Common myeloid progenitor, CD34-positive (primary cell): ENCODE measurements at regions not wholly inside any gene's neighbourhood (a gene's known extent, or its start where the extent isn't known, plus 50 kb on each side); places are given as distances from the start of the nearest gene placed in this dataset.

Experiments used
- CTCF ChIA-PET: fragments of 350-600 bp; sonication (Branson Sonifier 250); formaldehyde crosslinking; loops from one replicate; lab custom pipeline; 2021; ENCODE audit warnings: antibody characterized with exemption; lab: Charles Lee
- POLR2A ChIA-PET: fragments of 350-600 bp; sonication (Branson Sonifier 250); formaldehyde crosslinking; loops from one replicate; lab custom pipeline; 2021; ENCODE audit warnings: antibody characterized with exemption; lab: Charles Lee
- DNase-seq, 3 donors: peaks; one replicate each; pipeline versions ENCODE4 v3.0.0 to v3.0.0-alpha.2; 2013
- H3K27ac ChIP-seq, 2 experiments: 1 replicate in 1 of 2; 2 replicates in 1 of 2; pipeline ENCODE4 v1.7.0; 2013; ENCODE audit warnings: inconsistent platforms in 2 of 2, low read length in 2 of 2, mild to moderate bottlenecking in 2 of 2, low read depth in 1 of 2, moderate library complexity in 1 of 2; ENCODE audit not compliant: severe bottlenecking in 2 of 2, insufficient read depth in 1 of 2, poor library complexity in 1 of 2
- H3K27me3 ChIP-seq, 5 experiments: replicated peaks in 2 of 5; 1 replicate in 3 of 5; 2 replicates in 2 of 5; pipeline versions ENCODE4 v1.6.1 to v1.7.0; 2013; ENCODE audit warnings: low read length in 4 of 5, mild to moderate bottlenecking in 2 of 5, moderate library complexity in 2 of 5, inconsistent platforms in 1 of 5; ENCODE audit not compliant: insufficient read depth in 5 of 5, control insufficient read depth in 4 of 5
- H3K36me3 ChIP-seq, 4 experiments: 1 replicate in 2 of 4; 2 replicates in 2 of 4; pipeline versions ENCODE4 v1.6.1 to v1.7.0; 2013; ENCODE audit warnings: low read length in 3 of 4, control low read depth in 1 of 4, mild to moderate bottlenecking in 1 of 4; ENCODE audit not compliant: control insufficient read depth in 4 of 4, insufficient read depth in 4 of 4
- H3K4me1 ChIP-seq, 4 experiments: 1 replicate in 3 of 4; 2 replicates in 1 of 4; pipeline versions ENCODE4 v1.6.1 to v1.7.1; 2013; ENCODE audit warnings: low read length in 3 of 4, mild to moderate bottlenecking in 3 of 4, control low read depth in 1 of 4, inconsistent platforms in 1 of 4, moderate library complexity in 1 of 4; ENCODE audit not compliant: control insufficient read depth in 4 of 4, insufficient read depth in 4 of 4; ENCODE audit errors: control extremely low read depth in 1 of 4
- H3K4me3 ChIP-seq, 7 experiments: 1 replicate in 4 of 7; 2 replicates in 3 of 7; pipeline versions ENCODE4 v1.5.1 to v1.7.0; 2013; ENCODE audit warnings: mild to moderate bottlenecking in 7 of 7, low read length in 6 of 7, moderate library complexity in 6 of 7, inconsistent platforms in 2 of 7, low read depth in 2 of 7, control low read depth in 1 of 7; ENCODE audit not compliant: insufficient read depth in 4 of 7, control insufficient read depth in 1 of 7; ENCODE audit errors: extremely low read depth in 1 of 7
- H3K9me3 ChIP-seq, 5 experiments: 1 replicate in 4 of 5; 2 replicates in 1 of 5; pipeline versions ENCODE4 v1.6.1 to v1.7.1; 2013; ENCODE audit warnings: low read length in 4 of 5, mild to moderate bottlenecking in 2 of 5, inconsistent platforms in 1 of 5, low read depth in 1 of 5, moderate library complexity in 1 of 5; ENCODE audit not compliant: control insufficient read depth in 4 of 5, insufficient read depth in 2 of 5; ENCODE audit errors: control extremely low read depth in 1 of 5
- WGBS: methylation state at CpG from one replicate; pipeline ENCODE4 v1.1.5; 2013; ENCODE audit not compliant: insufficient coverage; 5-methylcytosine and 5-hydroxymethylcytosine counted together

GRCh38 chr1:182286761-182287160 lies 104.8 kb downstream of the GLUL start:
- H3K36me3 ChIP-seq = no peaks in the 10 kb centered on the region
- H3K27ac ChIP-seq = no peak overlapping the region
- ChIA-PET POLR2A (no interaction called here), CTCF (interaction anchor here (0.6 kb wide), 1 partner anchor 150 kb away, joined by 3 read pairs; no protein-coding TSS in a partner anchor)
- H3K27me3 ChIP-seq = no peaks in the 10 kb centered on the region
- H3K4me1 ChIP-seq = no peaks in the 10 kb centered on the region
- WGBS = 100% methylated on average over 2 of the region's 2 CpGs
- H3K9me3 ChIP-seq = no peaks in the 10 kb centered on the region
- no peak for DNase-seq
- no peak overlapping the region for H3K4me3 ChIP-seq

GRCh38 chr1:182283746-182284544 lies 107.6 kb downstream of the GLUL start:
- H3K36me3 ChIP-seq = no peaks in the 10 kb centered on the region
- no peak overlapping the region for H3K27ac ChIP-seq
- POLR2A ChIA-PET = interaction anchor here (0.6 kb wide), 1 partner anchor 132 kb away, joined by 4 read pairs; no protein-coding TSS in a partner anchor
- CTCF ChIA-PET = no interaction called here
- 83% methylated on average over 1 of the region's 3 CpGs for WGBS
- H3K4me1 ChIP-seq = peaks cover 0 to 6% (median 0%) of the 10 kb centered on the region in 4 experiments
- no peaks in the 10 kb centered on the region for H3K9me3 ChIP-seq
- peak in 2 of 3 donors; percentile 19 to 29 for DNase-seq
- H3K4me3 ChIP-seq = no peak overlapping the region
- H3K27me3 ChIP-seq = no peaks in the 10 kb centered on the region

GRCh38 chr1:182281541-182281940 lies 110.0 kb downstream of the GLUL start:
- Histone ChIP-seq H3K27me3 (no peaks in the 10 kb centered on the region), H3K9me3 (no peaks in the 10 kb centered on the region), H3K36me3 (no peaks in the 10 kb centered on the region), H3K27ac (no peak overlapping the region), H3K4me3 (no peak overlapping the region), H3K4me1 (peaks cover 0 to 11% (median 0%) of the 10 kb centered on the region in 4 experiments)
- ChIA-PET POLR2A (no interaction called here), CTCF (interaction anchor here (1.0 to 1.7 kb wide), 3 partner anchors 8 to 11 kb away, joined by 3 to 5 read pairs (median 5); no protein-coding TSS in a partner anchor)
- 91% methylated on average over 6 of the region's 6 CpGs for WGBS
- no peak for DNase-seq

- CTCF ChIA-PET = interaction anchor here (1.2 to 2.9 kb wide), 3 partner anchors 10 to 21 kb away, joined by 4 to 15 read pairs (median 4); no protein-coding TSS in a partner anchor
- peaks cover 0 to 11% (median 0%) of the 10 kb centered on the region in 4 experiments for H3K4me1 ChIP-seq
- no peak for DNase-seq
- WGBS = 100% methylated on average over 2 of the region's 2 CpGs
- no peaks in the 10 kb centered on the region for H3K36me3 ChIP-seq
- H3K27ac ChIP-seq = no peak overlapping the region
- no peak overlapping the region for H3K4me3 ChIP-seq
- no peaks in the 10 kb centered on the region for H3K27me3 ChIP-seq
- no peaks in the 10 kb centered on the region for H3K9me3 ChIP-seq
- POLR2A ChIA-PET = no interaction called here
Observed at GRCh38 chr1:182280504-182280900, 111.1 kb downstream of the GLUL start.

GRCh38 chr1:182279724-182280503 lies 111.7 kb downstream of the GLUL start:
- 81% methylated on average over 4 of the region's 9 CpGs for WGBS
- Histone ChIP-seq H3K27ac (no peak overlapping the region), H3K27me3 (no peaks in the 10 kb centered on the region), H3K9me3 (no peaks in the 10 kb centered on the region), H3K4me3 (no peak overlapping the region), H3K4me1 (peaks cover 0 to 11% (median 0%) of the 10 kb centered on the region in 4 experiments), H3K36me3 (no peaks in the 10 kb centered on the region)
- DNase-seq = no peak
- ChIA-PET POLR2A (interaction anchor here (1.1 kb wide), 1 partner anchor 29 kb away, joined by 3 read pairs; no protein-coding TSS in a partner anchor), CTCF (interaction anchor here (1.2 to 2.9 kb wide), 3 partner anchors 10 to 20 kb away, joined by 4 to 15 read pairs (median 4); no protein-coding TSS in a partner anchor)

- H3K9me3 ChIP-seq = no peaks in the 10 kb centered on the region
- no peak overlapping the region for H3K27ac ChIP-seq
- no peaks in the 10 kb centered on the region for H3K27me3 ChIP-seq
- peaks cover 0 to 11% (median 0%) of the 10 kb centered on the region in 4 experiments for H3K4me1 ChIP-seq
- ChIA-PET CTCF (interaction anchor here (1.1 to 2.9 kb wide), 3 partner anchors 9 to 20 kb away, joined by 3 to 15 read pairs (median 4); no protein-coding TSS in a partner anchor), POLR2A (interaction anchor here (1.1 kb wide), 1 partner anchor 28 kb away, joined by 3 read pairs; no protein-coding TSS in a partner anchor)
- DNase-seq = no peak
- WGBS = 100% methylated on average over 1 of the region's 7 CpGs
- H3K36me3 ChIP-seq = no peaks in the 10 kb centered on the region
- H3K4me3 ChIP-seq = no peak overlapping the region
Observed at GRCh38 chr1:182279302-182279701, 112.3 kb downstream of the GLUL start.
